ENCODE measurements at regions not wholly inside any gene's neighbourhood (a gene's known extent, or its start where the extent isn't known, plus 50 kb on each side); places are given as distances from the start of the nearest gene placed in this dataset.

GRCh38 chr12:20250761-20251160 lies 117.6 kb upstream of the PDE3A start:
- H3K27me3 ChIP-seq (ENCODE audit: control insufficient read depth in 4 of 4, insufficient read depth in 4 of 4, low read length in 3 of 4) = peaks cover 0 to 2% (median 0%) of the 10 kb centered on the region in 4 donors

GRCh38 chr12:20257311-20257710 lies 111.0 kb upstream of the PDE3A start:
- Histone ChIP-seq H3K4me3 (ENCODE audit: low read depth in 1 of 3, low read length in 3 of 3) (no peak overlapping the region), H3K9me3 (ENCODE audit: control insufficient read depth in 4 of 4, low read length in 3 of 4) (no peaks in the 10 kb centered on the region), H3K4me1 (ENCODE audit: control insufficient read depth in 4 of 4, insufficient read depth in 4 of 4, low read length in 3 of 4) (no peaks in the 10 kb centered on the region), H3K36me3 (ENCODE audit: control insufficient read depth in 4 of 4, insufficient read depth in 3 of 4, low read depth in 1 of 4, low read length in 3 of 4) (no peaks in the 10 kb centered on the region), H3K27ac (ENCODE audit: low read depth in 1 of 2, low read length in 2 of 2) (no peak overlapping the region), H3K27me3 (ENCODE audit: control insufficient read depth in 4 of 4, insufficient read depth in 4 of 4, low read length in 3 of 4) (no peaks in the 10 kb centered on the region), H3K9ac (ENCODE audit: low read depth in 1 of 2, low read length in 2 of 2) (no peak overlapping the region)
- DNase-seq (ENCODE audit: low spot score) = no peak
- no peak for TF ChIP-seq ATF3 (IDR thresholded peaks at IDR 0.05)
- TF ChIP-seq YY1 (IDR thresholded peaks at IDR 0.05) = no peak
- TF ChIP-seq TAF1 (conservative IDR thresholded peaks at IDR 0.05) = no peak
- TF ChIP-seq EGR1 (IDR thresholded peaks at IDR 0.05; ENCODE audit: low read depth in 2 of 2) = no peak
- TF ChIP-seq CTCF (IDR thresholded peaks at IDR 0.05; ENCODE audit: low read depth, low read length, missing input control) = no peak
- no peak for TF ChIP-seq GABPA (IDR thresholded peaks at IDR 0.05 in 1 of 2, conservative IDR thresholded peaks at IDR 0.05 in 1 of 2)
- TF ChIP-seq ZBTB33 (IDR thresholded peaks at IDR 0.05) = no peak
- TF ChIP-seq HNF4G (IDR thresholded peaks at IDR 0.05) = no peak
- TF ChIP-seq NR2F2 (IDR thresholded peaks at IDR 0.05) = no peak
- no peak for TF ChIP-seq JUND (IDR thresholded peaks at IDR 0.05)

More at GRCh38 chr12:20250761-20251160, 117.6 kb upstream of the PDE3A start:
- H3K9ac ChIP-seq (ENCODE audit: low read depth in 1 of 2, low read length in 2 of 2) = no peak overlapping the region
- H3K9me3 ChIP-seq (ENCODE audit: control insufficient read depth in 4 of 4, low read length in 3 of 4) = no peaks in the 10 kb centered on the region
- DNase-seq (ENCODE audit: low spot score) = no peak
- TF ChIP-seq TAF1 (conservative IDR thresholded peaks at IDR 0.05) (no peak), GABPA (IDR thresholded peaks at IDR 0.05 in 1 of 2, conservative IDR thresholded peaks at IDR 0.05 in 1 of 2) (no peak), RAD21 (IDR thresholded peaks at IDR 0.05) (no peak), NR2F2 (IDR thresholded peaks at IDR 0.05) (no peak), CTCF (IDR thresholded peaks at IDR 0.05; ENCODE audit: low read depth, low read length, missing input control) (no peak), ATF3 (IDR thresholded peaks at IDR 0.05) (no peak), HNF4G (IDR thresholded peaks at IDR 0.05) (no peak), EGR1 (IDR thresholded peaks at IDR 0.05; ENCODE audit: low read depth in 2 of 2) (no peak), ZBTB33 (IDR thresholded peaks at IDR 0.05) (no peak), MAX (IDR thresholded peaks at IDR 0.05) (no peak), SP1 (IDR thresholded peaks at IDR 0.05) (no peak), RXRA (IDR thresholded peaks at IDR 0.05) (no peak), FOXA2 (IDR thresholded peaks at IDR 0.05) (no peak), HNF4A (conservative IDR thresholded peaks at IDR 0.05) (no peak), YY1 (IDR thresholded peaks at IDR 0.05) (no peak)
- WGBS = 88% methylated on average over 1 of the region's 1 CpG
- no peak overlapping the region for H3K27ac ChIP-seq (ENCODE audit: low read depth in 1 of 2, low read length in 2 of 2)
- no peak overlapping the region for H3K4me3 ChIP-seq (ENCODE audit: low read depth in 1 of 3, low read length in 3 of 3)
- H3K4me1 ChIP-seq (ENCODE audit: control insufficient read depth in 4 of 4, insufficient read depth in 4 of 4, low read length in 3 of 4) = no peaks in the 10 kb centered on the region
- H3K36me3 ChIP-seq (ENCODE audit: control insufficient read depth in 4 of 4, insufficient read depth in 3 of 4, low read depth in 1 of 4, low read length in 3 of 4) = no peaks in the 10 kb centered on the region
